ENCODE measurements at regions not wholly inside any gene's neighbourhood (a gene's known extent, or its start where the extent isn't known, plus 50 kb on each side); places are given as distances from the start of the nearest gene placed in this dataset.
"Not testable (repeated sequence)": the region's sequence is repeated elsewhere in the genome, so short reads cannot be mapped to it uniquely, and the experiment has no call there.

DNA sequence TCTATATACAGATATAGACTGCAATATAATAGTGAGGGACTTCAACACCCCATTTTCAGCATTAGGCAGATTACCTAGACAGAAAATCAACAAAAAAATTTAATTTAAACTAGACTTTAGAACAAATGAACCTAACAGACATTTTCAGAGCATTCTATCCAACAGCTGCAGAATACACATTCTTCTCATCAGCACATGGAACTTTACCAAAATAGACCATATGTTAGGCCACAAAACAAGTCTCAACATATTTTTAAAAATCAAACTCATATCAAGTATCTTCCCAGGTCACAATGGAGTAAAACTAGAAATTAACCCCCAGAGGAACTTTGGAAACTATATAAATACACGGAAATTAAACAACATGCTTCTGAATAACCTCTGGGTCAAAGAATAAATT is 169.6 kb downstream of the MTERF1 start:
- no peak for TF ChIP-seq CTCF (IDR thresholded peaks at IDR 0.05; ENCODE audit: control insufficient read depth, insufficient read depth, low read depth, low read length, missing control alignments)
- no peak for DNase-seq (ENCODE audit: low read depth)
- H3K4me3 ChIP-seq (ENCODE audit: control insufficient read depth, low read depth, low read length), result no peak overlapping the region

- no peak for DNase-seq (ENCODE audit: low read depth)
- no peak for TF ChIP-seq CTCF (IDR thresholded peaks at IDR 0.05; ENCODE audit: control insufficient read depth, insufficient read depth, low read depth, low read length, missing control alignments)
- no peak overlapping the region for H3K4me3 ChIP-seq (ENCODE audit: control insufficient read depth, low read depth, low read length)
Observed at GRCh38 chr7:91713669-91714068, 166.8 kb downstream of the MTERF1 start.

DNA sequence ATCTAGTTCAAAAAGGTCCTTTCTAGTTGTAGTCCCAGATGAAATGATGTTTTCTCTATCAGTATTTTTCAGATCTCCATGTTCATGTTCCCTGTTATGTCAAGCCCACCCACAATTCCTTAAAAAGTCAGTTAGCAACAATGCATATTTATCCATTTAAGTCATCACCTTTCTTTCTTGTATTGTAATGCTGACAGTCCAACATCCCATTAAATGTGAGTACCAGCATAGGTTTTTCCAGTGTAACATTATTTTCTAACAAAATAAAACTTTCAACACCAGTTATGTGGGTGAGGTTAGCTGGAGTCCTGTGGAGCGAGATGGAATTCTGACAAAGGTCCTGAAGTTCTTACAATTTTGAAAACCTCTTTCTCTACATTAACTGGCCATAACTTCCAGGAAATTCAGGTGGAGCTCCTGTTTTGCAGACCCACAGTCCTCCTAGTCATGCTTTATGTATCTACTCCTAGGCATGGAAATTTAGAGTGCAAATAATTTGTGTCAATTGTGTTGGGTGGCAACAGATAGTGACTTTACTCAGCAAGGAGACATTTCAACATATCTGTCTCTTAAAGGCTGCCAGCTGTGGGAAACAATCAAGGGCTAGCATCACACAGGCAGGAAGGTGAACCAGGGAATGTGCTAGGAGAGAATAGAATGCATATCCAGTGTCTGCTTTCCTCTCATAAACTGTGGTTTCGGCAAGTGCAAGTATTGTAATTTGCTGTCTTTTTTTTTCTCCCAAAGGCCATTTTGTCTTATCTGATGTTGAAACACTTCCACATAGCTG is 162.6 kb downstream of the MTERF1 start:
- no peak for TF ChIP-seq CTCF (IDR thresholded peaks at IDR 0.05; ENCODE audit: control insufficient read depth, insufficient read depth, low read depth, low read length, missing control alignments)
- no peak for DNase-seq (ENCODE audit: low read depth)

DNA sequence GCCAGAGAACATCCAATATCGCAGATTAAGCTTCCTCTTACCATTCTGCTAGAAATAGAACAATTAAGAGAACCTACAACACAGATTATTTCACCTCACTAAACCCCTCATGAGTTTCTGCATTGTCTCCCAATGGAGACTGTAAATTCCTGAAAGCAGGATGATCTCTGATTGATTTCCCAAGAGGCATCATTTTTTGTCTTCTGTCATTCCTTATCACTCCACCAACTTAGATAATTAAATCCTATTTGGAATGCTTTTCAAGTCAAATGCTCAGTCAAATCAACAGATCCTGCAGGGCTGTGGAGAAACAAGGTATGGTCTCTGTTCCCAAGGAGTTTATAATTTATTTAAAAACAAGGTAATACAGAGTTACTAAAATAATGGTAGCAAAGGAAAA is 161.5 kb downstream of the MTERF1 start:
- no peak for DNase-seq (ENCODE audit: low read depth)
- TF ChIP-seq CTCF (IDR thresholded peaks at IDR 0.05; ENCODE audit: control insufficient read depth, insufficient read depth, low read depth, low read length, missing control alignments), result no peak
- no peak overlapping the region for H3K4me3 ChIP-seq (ENCODE audit: control insufficient read depth, low read depth, low read length)

More for the DNA sequence above, 162.6 kb downstream of the MTERF1 start:
- H3K4me3 ChIP-seq (ENCODE audit: control insufficient read depth, low read depth, low read length), result no peak overlapping the region

- TF ChIP-seq CTCF (IDR thresholded peaks at IDR 0.05; ENCODE audit: control insufficient read depth, insufficient read depth, low read depth, low read length, missing control alignments), result no peak
- H3K4me3 ChIP-seq (ENCODE audit: control insufficient read depth, low read depth, low read length), result no peak overlapping the region
- no peak for DNase-seq (ENCODE audit: low read depth)
Observed at GRCh38 chr7:91720260-91720937, 160.1 kb downstream of the MTERF1 start.

GRCh38 chr7:91722831-91723230 is 157.7 kb downstream of the MTERF1 start:
- TF ChIP-seq CTCF (IDR thresholded peaks at IDR 0.05; ENCODE audit: control insufficient read depth, insufficient read depth, low read depth, low read length, missing control alignments), result no peak
- no peak for DNase-seq (ENCODE audit: low read depth)
- H3K4me3 ChIP-seq (ENCODE audit: control insufficient read depth, low read depth, low read length), result no peak overlapping the region

- not testable (repeated sequence) for DNase-seq (ENCODE audit: low read depth)
Observed at GRCh38 chr7:91729046-91729445, 151.5 kb downstream of the MTERF1 start.

More at GRCh38 chr7:91729046-91729445, 151.5 kb downstream of the MTERF1 start:
- H3K4me3 ChIP-seq (ENCODE audit: control insufficient read depth, low read depth, low read length), result not testable (repeated sequence)

All from AG09309 (cell line).